Natural killer cell (primary cell): ENCODE measurements at regions not wholly inside any gene's neighbourhood (a gene's known extent, or its start where the extent isn't known, plus 50 kb on each side); places are given as distances from the start of the nearest gene placed in this dataset.

Experiments used
- ATAC-seq, 3 donors: fragments of 150-1000 bp in 2 of 3; fragments of 200-7000 bp in 1 of 3; cut with Tn5 transposase; 1 replicate in 1 of 3; 2 replicates in 2 of 3; pipeline ENCODE4 v1.10.0; 2021; ENCODE audit warnings: mild to moderate bottlenecking in 2 of 3, moderate library complexity in 2 of 3
- DNase-seq, 2 donors: peaks; one replicate each; pipeline versions ENCODE4 v3.0.0 to v3.0.0-alpha.2; 2013 to 2021; ENCODE audit warnings: mixed read lengths in 1 of 2
- H3K27ac ChIP-seq: one replicate; pipeline ENCODE4 v1.5.1; 2013; ENCODE audit warnings: mild to moderate bottlenecking, low read length
- H3K27me3 ChIP-seq: one replicate; pipeline ENCODE4 v1.6.1; 2013; ENCODE audit warnings: low read length; ENCODE audit not compliant: control insufficient read depth, insufficient read depth
- H3K36me3 ChIP-seq: one replicate; pipeline ENCODE4 v1.6.1; 2013; ENCODE audit warnings: low read length; ENCODE audit not compliant: control insufficient read depth, insufficient read depth
- H3K4me1 ChIP-seq: one replicate; pipeline ENCODE4 v1.6.1; 2013; ENCODE audit warnings: low read length; ENCODE audit not compliant: control insufficient read depth, insufficient read depth
- H3K4me3 ChIP-seq: one replicate; pipeline ENCODE4 v1.5.1; 2013; ENCODE audit warnings: low read length
- H3K9me3 ChIP-seq: one replicate; pipeline ENCODE4 v1.6.1; 2013; ENCODE audit warnings: low read length; ENCODE audit not compliant: control insufficient read depth, insufficient read depth
- H3K27ac Mint-ChIP-seq, 2 donors: one replicate each; pipeline ENCODE4 v1.8.0; 2022; ENCODE audit warnings: mild to moderate bottlenecking in 2 of 2, mixed read lengths in 2 of 2, moderate library complexity in 1 of 2
- H3K27me3 Mint-ChIP-seq, 2 donors: one replicate each; pipeline ENCODE4 v1.8.0; 2022; ENCODE audit warnings: low read depth in 2 of 2, mixed read lengths in 2 of 2
- H3K36me3 Mint-ChIP-seq: one replicate; pipeline ENCODE4 v1.8.0; 2022; ENCODE audit warnings: mixed read lengths
- H3K4me1 Mint-ChIP-seq, 2 donors: one replicate each; pipeline ENCODE4 v1.8.0; 2022; ENCODE audit warnings: mixed read lengths in 2 of 2
- H3K4me3 Mint-ChIP-seq: one replicate; pipeline ENCODE4 v1.8.0; 2022; ENCODE audit warnings: mild to moderate bottlenecking, moderate library complexity, mixed read lengths
- H3K9me3 Mint-ChIP-seq, 2 donors: one replicate each; pipeline ENCODE4 v1.8.0; 2022; ENCODE audit warnings: mixed read lengths in 2 of 2
- WGBS: methylation state at CpG from one replicate; pipeline ENCODE4 v1.1.7; 2013; ENCODE audit warnings: missing lambda C conversion rate; ENCODE audit not compliant: insufficient coverage; 5-methylcytosine and 5-hydroxymethylcytosine counted together
- intact Hi-C: fragments of 100-400 bp; cut with micrococcal nuclease; formaldehyde crosslinking; loops from one replicate; pipeline ENCODE4 v1.14.2; 2022
- TF ChIP-seq, protein P1 (sequence below): fragments of 200-600 bp; IDR thresholded peaks from one replicate; pipeline ENCODE4 v1.8.0; 2022; ENCODE audit warnings: antibody characterized with exemption

- H3K9me3 Mint-ChIP-seq = peaks cover 19 to 20% of the 10 kb centered on the region in 2 donors
- no peaks in the 10 kb centered on the region for H3K36me3 ChIP-seq
- H3K9me3 ChIP-seq = no peaks in the 10 kb centered on the region
- no peak overlapping the region for H3K4me3 Mint-ChIP-seq
- H3K36me3 Mint-ChIP-seq = no peaks in the 10 kb centered on the region
- no peaks in the 10 kb centered on the region for H3K4me1 ChIP-seq
- no peak overlapping the region for H3K27ac ChIP-seq
- WGBS = 91% methylated on average over 4 of the region's 5 CpGs
- H3K27me3 Mint-ChIP-seq = no peaks in the 10 kb centered on the region
- H3K27ac Mint-ChIP-seq = no peak overlapping the region
- H3K4me1 Mint-ChIP-seq = no peaks in the 10 kb centered on the region
- no peak overlapping the region for H3K4me3 ChIP-seq
- TF ChIP-seq, protein P1, sequence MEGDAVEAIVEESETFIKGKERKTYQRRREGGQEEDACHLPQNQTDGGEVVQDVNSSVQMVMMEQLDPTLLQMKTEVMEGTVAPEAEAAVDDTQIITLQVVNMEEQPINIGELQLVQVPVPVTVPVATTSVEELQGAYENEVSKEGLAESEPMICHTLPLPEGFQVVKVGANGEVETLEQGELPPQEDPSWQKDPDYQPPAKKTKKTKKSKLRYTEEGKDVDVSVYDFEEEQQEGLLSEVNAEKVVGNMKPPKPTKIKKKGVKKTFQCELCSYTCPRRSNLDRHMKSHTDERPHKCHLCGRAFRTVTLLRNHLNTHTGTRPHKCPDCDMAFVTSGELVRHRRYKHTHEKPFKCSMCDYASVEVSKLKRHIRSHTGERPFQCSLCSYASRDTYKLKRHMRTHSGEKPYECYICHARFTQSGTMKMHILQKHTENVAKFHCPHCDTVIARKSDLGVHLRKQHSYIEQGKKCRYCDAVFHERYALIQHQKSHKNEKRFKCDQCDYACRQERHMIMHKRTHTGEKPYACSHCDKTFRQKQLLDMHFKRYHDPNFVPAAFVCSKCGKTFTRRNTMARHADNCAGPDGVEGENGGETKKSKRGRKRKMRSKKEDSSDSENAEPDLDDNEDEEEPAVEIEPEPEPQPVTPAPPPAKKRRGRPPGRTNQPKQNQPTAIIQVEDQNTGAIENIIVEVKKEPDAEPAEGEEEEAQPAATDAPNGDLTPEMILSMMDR = no peak
- DNase-seq (no peak), ATAC-seq (no peak)
- intact Hi-C loops = no loop called here
- H3K27me3 ChIP-seq = no peaks in the 10 kb centered on the region
Observed at GRCh38 chr6:114418304-114418972, 75.6 kb upstream of the HS3ST5 start.

- Mint-ChIP-seq H3K27ac (no peak overlapping the region), H3K36me3 (no peaks in the 10 kb centered on the region), H3K4me3 (no peak overlapping the region), H3K9me3 (peaks cover 4 to 7% of the 10 kb centered on the region in 2 donors), H3K4me1 (no peaks in the 10 kb centered on the region), H3K27me3 (no peaks in the 10 kb centered on the region)
- H3K27ac ChIP-seq = no peak overlapping the region
- no peaks in the 10 kb centered on the region for H3K4me1 ChIP-seq
- DNase-seq = no peak
- ATAC-seq = no peak
- intact Hi-C loops = no loop called here
- H3K4me3 ChIP-seq = no peak overlapping the region
- no peaks in the 10 kb centered on the region for H3K27me3 ChIP-seq
- H3K9me3 ChIP-seq = no peaks in the 10 kb centered on the region
- TF ChIP-seq, protein P1 = no peak
- 88% methylated on average over 5 of the region's 6 CpGs for WGBS
- H3K36me3 ChIP-seq = no peaks in the 10 kb centered on the region
Observed at GRCh38 chr6:114407426-114408035, 64.7 kb upstream of the HS3ST5 start.

DNA sequence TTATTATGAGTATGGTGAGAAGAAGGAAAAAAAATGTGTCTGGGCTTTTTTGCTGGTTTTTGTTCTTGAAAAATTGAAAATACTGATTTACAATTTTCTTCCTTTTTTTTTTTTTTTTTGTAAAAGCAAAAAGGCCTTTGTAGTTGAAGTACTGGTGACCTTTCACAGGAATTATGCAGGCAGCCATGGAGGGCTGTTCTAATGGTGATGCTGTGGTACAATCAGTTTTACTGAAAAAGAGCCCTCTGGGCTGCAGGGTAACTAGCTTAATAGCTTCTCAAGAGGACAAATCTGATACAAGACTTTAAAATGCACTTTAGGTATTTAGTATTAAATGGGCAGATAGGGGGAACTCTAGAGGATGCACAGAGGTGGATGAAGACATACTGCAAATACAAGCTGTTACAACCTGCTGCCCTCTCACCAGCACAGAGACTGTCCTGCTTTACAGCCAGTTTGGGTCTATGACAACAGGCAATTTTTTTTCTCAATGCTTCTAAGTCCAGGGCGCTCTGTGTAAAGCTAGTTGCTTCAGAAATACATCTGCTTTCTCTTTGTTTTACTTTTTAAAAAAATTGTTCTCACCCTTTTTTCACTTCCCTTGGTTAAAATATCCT lies 61.6 kb upstream of the HS3ST5 start:
- WGBS = 85% methylated on average over 1 of the region's 1 CpG
- DNase-seq (no peak), ATAC-seq (no peak)
- Histone ChIP-seq H3K27me3 (no peaks in the 10 kb centered on the region), H3K9me3 (no peaks in the 10 kb centered on the region), H3K36me3 (no peaks in the 10 kb centered on the region), H3K4me3 (no peak overlapping the region), H3K4me1 (no peaks in the 10 kb centered on the region), H3K27ac (no peak overlapping the region)
- H3K36me3 Mint-ChIP-seq = no peaks in the 10 kb centered on the region
- no peaks in the 10 kb centered on the region for H3K4me1 Mint-ChIP-seq
- no peak overlapping the region for H3K4me3 Mint-ChIP-seq
- no peaks in the 10 kb centered on the region for H3K27me3 Mint-ChIP-seq
- no peak overlapping the region for H3K27ac Mint-ChIP-seq
- intact Hi-C loops = no loop called here
- peaks cover 4 to 9% of the 10 kb centered on the region in 2 donors for H3K9me3 Mint-ChIP-seq
- TF ChIP-seq, protein P1 = no peak
